Esophagus mucosa (tissue), 1 donor: ENCODE measurements at regions not wholly inside any gene's neighbourhood (a gene's known extent, or its start where the extent isn't known, plus 50 kb on each side); places are given as distances from the start of the nearest gene placed in this dataset.

Experiments
- ATAC-seq: fragments of 200-7000 bp; cut with Tn5 transposase; one replicate; pipeline ENCODE4 v1.9.1; 2020
- donor health status: DM: yes; HTN: yes; CAD: no.

GRCh38 chr4:120525106-120525505 is 397.4 kb downstream of the PRDM5 start:
- no peak for ATAC-seq

GRCh38 chr4:120524237-120524636 is 398.3 kb downstream of the PRDM5 start:
- no peak for ATAC-seq

- ATAC-seq: no peak
Measured at GRCh38 chr4:120520761-120521160, 401.8 kb downstream of the PRDM5 start.

- peak; percentile 35 for ATAC-seq
Measured at GRCh38 chr4:120517966-120518365, 404.6 kb downstream of the PRDM5 start.

- no peak for ATAC-seq
Measured at GRCh38 chr4:120509719-120510118, 412.8 kb downstream of the PRDM5 start.

GRCh38 chr4:120509222-120509621 is 413.3 kb downstream of the PRDM5 start:
- no peak for ATAC-seq

GRCh38 chr4:120508036-120508435 is 414.5 kb downstream of the PRDM5 start:
- no peak for ATAC-seq

- ATAC-seq: no peak
Measured at GRCh38 chr4:120506536-120506935, 416.0 kb downstream of the PRDM5 start.

- no peak for ATAC-seq
Measured at GRCh38 chr4:120498678-120499077, 423.8 kb downstream of the PRDM5 start.

- ATAC-seq: no peak
Measured at GRCh38 chr4:120491481-120491880, 424.8 kb upstream of the MAD2L1 start.

GRCh38 chr4:120481756-120482155 is 415.1 kb upstream of the MAD2L1 start:
- ATAC-seq: no peak

- no peak for ATAC-seq
Measured at GRCh38 chr4:120472447-120473131, 405.9 kb upstream of the MAD2L1 start.

GRCh38 chr4:120466429-120466828 is 399.8 kb upstream of the MAD2L1 start:
- no peak for ATAC-seq

GRCh38 chr4:120454788-120455187 is 388.1 kb upstream of the MAD2L1 start:
- no peak for ATAC-seq

GRCh38 chr4:120452536-120452935 is 385.9 kb upstream of the MAD2L1 start:
- ATAC-seq: no peak

- ATAC-seq: no peak
Measured at GRCh38 chr4:120452001-120452400, 385.4 kb upstream of the MAD2L1 start.

GRCh38 chr4:120447774-120448173 is 381.1 kb upstream of the MAD2L1 start:
- ATAC-seq: no peak

GRCh38 chr4:120446051-120446567 is 379.5 kb upstream of the MAD2L1 start:
- ATAC-seq: no peak

- no peak for ATAC-seq
Measured at GRCh38 chr4:120445186-120445585, 378.5 kb upstream of the MAD2L1 start.

GRCh38 chr4:120443116-120443515 is 376.5 kb upstream of the MAD2L1 start:
- no peak for ATAC-seq

- no peak for ATAC-seq
Measured at GRCh38 chr4:120440730-120441129, 374.1 kb upstream of the MAD2L1 start.

GRCh38 chr4:120435179-120435578 is 368.5 kb upstream of the MAD2L1 start:
- no peak for ATAC-seq

GRCh38 chr4:120434756-120435155 is 368.1 kb upstream of the MAD2L1 start:
- ATAC-seq: no peak

GRCh38 chr4:120432301-120432860 is 365.7 kb upstream of the MAD2L1 start:
- ATAC-seq: no peak

GRCh38 chr4:120431180-120431579 is 364.5 kb upstream of the MAD2L1 start:
- ATAC-seq: no peak
